GM12865 (cell line): ENCODE measurements at regions not wholly inside any gene's neighbourhood (a gene's known extent, or its start where the extent isn't known, plus 50 kb on each side); places are given as distances from the start of the nearest gene placed in this dataset.

Experiments used
- DNase-seq: peaks from one replicate; pipeline ENCODE4 v3.0.0; 2010; ENCODE audit warnings: low read depth
- H3K4me3 ChIP-seq: 2 replicates; pipeline ENCODE4 v1.5.1; 2011; ENCODE audit warnings: mild to moderate bottlenecking, low read depth, low read length, control low read depth
- TF ChIP-seq, protein P1 (sequence below): IDR thresholded peaks from 2 replicates; pipeline ENCODE4 v1.5.1; 2011; ENCODE audit warnings: low read length, control low read depth, low read depth, inconsistent platforms; ENCODE audit not compliant: insufficient read depth; ENCODE audit errors: missing control alignments

DNA sequence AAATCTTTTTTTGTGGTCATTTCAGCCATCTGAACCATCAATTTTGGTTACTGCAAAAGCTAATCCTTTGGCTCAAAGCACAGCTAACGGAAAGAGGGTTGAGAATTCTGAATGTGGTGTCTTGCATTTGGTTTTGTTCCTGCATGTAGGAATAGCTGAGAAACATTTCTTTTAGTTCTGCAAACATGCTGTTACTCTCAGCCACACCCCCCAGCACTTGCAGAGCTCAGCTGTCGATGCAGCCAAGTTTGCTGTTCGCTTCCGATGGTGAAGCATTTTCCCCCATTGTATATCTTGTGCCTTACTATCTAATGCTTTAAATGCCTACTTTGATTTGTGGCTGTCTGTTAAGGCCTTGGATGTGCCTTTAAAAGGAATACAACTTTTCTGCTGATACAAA, 294.9 kb upstream of the FANCL start:
- TF ChIP-seq, protein P1, sequence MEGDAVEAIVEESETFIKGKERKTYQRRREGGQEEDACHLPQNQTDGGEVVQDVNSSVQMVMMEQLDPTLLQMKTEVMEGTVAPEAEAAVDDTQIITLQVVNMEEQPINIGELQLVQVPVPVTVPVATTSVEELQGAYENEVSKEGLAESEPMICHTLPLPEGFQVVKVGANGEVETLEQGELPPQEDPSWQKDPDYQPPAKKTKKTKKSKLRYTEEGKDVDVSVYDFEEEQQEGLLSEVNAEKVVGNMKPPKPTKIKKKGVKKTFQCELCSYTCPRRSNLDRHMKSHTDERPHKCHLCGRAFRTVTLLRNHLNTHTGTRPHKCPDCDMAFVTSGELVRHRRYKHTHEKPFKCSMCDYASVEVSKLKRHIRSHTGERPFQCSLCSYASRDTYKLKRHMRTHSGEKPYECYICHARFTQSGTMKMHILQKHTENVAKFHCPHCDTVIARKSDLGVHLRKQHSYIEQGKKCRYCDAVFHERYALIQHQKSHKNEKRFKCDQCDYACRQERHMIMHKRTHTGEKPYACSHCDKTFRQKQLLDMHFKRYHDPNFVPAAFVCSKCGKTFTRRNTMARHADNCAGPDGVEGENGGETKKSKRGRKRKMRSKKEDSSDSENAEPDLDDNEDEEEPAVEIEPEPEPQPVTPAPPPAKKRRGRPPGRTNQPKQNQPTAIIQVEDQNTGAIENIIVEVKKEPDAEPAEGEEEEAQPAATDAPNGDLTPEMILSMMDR, result no peak
- no peak overlapping the region for H3K4me3 ChIP-seq
- no peak for DNase-seq

DNA sequence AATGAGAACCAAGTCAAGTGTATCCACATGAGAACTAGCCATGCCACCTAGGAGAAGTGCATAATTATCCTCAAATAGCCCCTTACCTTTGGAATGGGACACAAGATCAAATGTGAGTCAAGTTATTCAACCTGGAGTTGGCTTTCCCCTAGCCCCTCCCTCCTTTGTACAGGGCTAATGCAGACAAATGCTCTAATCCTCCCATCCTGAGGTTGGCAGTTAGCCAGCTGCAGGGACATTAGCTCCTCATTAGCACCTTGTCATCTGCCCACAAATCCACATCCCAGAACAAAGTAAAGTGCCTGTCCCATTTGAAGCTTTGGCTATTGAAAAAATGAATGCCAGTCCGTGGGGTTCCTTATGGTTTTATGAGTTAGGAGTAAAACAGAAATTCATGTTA, 294.1 kb upstream of the FANCL start:
- no peak for DNase-seq
- TF ChIP-seq, protein P1, result no peak
- H3K4me3 ChIP-seq, result no peak overlapping the region

DNA sequence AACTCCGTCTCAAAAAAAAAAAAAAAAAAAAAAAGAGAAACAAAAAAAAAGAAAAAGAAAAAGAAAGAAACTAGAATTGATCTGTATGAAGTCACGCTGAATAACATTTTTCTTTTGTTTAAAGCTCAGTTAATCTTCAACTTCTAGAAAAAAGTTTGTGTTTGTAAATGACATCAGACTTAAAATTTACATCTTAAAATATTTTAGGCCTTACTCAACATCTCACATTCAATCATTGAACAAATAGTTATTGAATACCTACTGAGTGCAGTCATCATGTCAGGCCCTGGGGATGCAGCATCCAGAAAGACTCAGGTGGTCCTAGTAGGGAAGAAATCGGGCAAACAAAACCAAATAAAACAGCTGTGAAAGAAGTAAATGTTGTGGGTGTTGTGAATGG, 292.3 kb upstream of the FANCL start:
- DNase-seq, result no peak
- TF ChIP-seq, protein P1, result no peak
- H3K4me3 ChIP-seq, result no peak overlapping the region

DNA sequence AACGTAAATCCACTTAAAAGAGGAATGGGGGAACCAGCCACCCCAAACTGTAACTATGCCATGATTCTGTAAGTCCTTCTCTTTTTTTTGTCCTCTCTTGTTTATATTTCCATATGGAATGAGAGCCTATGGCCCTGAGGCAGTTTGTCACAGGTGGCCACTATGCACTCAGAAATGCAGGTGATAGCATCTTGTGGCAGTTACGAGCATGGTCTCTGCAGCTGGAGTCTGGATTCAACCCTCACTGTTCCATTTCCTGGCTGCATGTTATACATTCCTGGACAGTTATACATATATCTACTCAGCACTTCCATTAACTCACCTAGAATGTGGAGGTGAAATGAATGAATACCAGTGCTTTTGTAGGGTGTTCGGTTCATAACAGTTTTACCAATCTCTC, 291.5 kb upstream of the FANCL start:
- TF ChIP-seq, protein P1, result no peak
- DNase-seq, result no peak
- no peak overlapping the region for H3K4me3 ChIP-seq

DNA sequence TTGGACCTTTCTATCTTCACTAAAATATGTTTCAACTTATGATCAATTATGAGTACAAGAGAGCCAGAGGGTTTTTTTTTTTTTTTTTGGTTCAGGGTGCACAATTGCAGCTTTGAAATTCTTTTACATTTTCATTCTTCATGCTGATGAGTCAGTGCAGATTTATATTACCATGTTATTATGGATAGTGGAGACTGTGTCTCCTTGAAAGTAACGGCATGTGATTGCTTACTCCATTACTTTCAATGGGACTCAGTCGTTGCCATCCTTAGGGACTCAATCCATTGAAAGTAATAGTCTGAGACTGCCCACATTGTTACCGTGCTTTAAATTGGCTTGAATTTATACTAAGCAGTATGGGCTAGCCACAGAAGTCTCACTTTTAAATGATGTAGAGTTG, 286.5 kb upstream of the FANCL start:
- no peak overlapping the region for H3K4me3 ChIP-seq
- DNase-seq, result no peak
- TF ChIP-seq, protein P1, result no peak

DNA sequence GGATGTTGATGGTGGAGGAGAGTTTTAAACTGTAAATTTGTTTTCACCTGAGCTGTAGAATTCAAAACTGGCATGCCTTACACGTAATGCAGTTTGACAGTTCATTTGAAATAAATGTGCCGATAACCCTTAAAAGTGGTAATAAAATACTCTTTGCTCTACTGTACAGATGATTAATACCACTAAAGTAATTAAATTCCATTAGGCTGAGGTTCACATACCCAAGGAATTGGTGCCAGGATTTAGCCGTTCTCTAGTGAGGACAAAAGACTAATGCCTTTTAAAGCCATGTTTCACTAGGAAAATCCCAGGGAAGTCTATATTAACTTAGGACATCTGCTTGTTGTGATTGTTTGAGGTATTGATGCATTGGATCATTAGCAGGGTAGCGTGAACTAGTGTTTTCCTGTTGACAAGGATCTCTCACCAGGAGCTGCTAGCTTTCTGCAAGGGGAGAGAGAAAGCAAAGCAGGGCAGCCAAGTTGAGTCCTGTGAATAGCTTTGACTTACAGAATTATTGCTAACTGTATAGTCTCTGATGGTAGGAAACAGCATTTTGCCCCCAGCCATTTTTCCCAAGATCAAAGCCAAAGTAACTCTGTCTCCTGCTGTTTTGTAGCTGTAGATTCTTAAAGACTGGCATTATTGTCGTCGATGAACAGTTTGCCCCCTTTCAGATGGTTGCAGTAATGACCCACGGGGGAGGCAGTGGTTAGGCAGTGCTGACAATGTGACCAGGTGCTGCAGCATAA, 280.9 kb upstream of the FANCL start:
- no peak overlapping the region for H3K4me3 ChIP-seq
- DNase-seq, result no peak
- TF ChIP-seq, protein P1, result no peak

DNA sequence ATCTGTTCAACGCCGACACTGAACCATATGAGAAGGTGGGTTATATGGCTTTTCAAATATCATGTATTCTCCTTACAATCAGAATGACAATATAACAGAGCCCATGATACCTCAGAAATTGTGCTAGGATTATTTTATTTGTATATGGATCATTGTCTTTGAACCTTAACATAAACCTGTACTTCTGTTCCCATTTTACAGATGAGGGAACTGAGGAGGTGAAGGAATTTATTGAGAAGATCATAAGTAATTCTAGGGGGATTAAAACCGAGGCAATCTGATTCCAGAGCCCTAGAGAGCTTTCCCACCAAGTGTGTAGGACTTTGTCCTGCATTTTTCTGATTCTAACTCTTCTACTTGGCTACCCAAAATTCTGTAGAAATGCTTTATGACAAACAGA, 279.8 kb upstream of the FANCL start:
- no peak for DNase-seq
- no peak overlapping the region for H3K4me3 ChIP-seq
- TF ChIP-seq, protein P1, result no peak
